Esophagus squamous epithelium (tissue), 4 donors: ENCODE measurements at regions not wholly inside any gene's neighbourhood (a gene's known extent, or its start where the extent isn't known, plus 50 kb on each side); places are given as distances from the start of the nearest gene placed in this dataset.

ENCODE experiments used
- CTCF ChIP-seq, 6 experiments: fragments of 450-650 bp in 4 of 6; fragments of 200-600 bp in 2 of 6; sonication (generic) in 2 of 6; IDR thresholded peaks; one replicate each; pipeline ENCODE4 v1.5.1; 2016 to 2019; ENCODE audit warnings: antibody characterized with exemption in 6 of 6, mild to moderate bottlenecking in 4 of 6, moderate library complexity in 4 of 6
- POLR2A ChIP-seq, 4 donors: fragments of 450-650 bp; IDR thresholded peaks; one replicate each; pipeline ENCODE4 v1.6.1; 2017; ENCODE audit warnings: antibody characterized with exemption in 4 of 4, mild to moderate bottlenecking in 4 of 4, moderate library complexity in 3 of 4

- TF ChIP-seq CTCF (IDR thresholded peaks at IDR 0.05) (no peak), POLR2A (IDR thresholded peaks at IDR 0.05) (no peak)
These were observed 202.1 kb downstream of the BCL11B start for GRCh38 chr14:99069946-99070345.
